Umbilical cord (tissue), 1 donor: ENCODE measurements at regions not wholly inside any gene's neighbourhood (a gene's known extent, or its start where the extent isn't known, plus 50 kb on each side); places are given as distances from the start of the nearest gene placed in this dataset.

ENCODE experiments used
- DNase-seq: peaks from one replicate; pipeline ENCODE4 v3.0.0-alpha.2; 2015; ENCODE audit warnings: low spot score

GRCh38 chr16:26281381-26282110 lies 589.8 kb downstream of the HS3ST4 start:
- no peak for DNase-seq

GRCh38 chr16:26295625-26296304 lies 604.0 kb downstream of the HS3ST4 start:
- DNase-seq: peak; percentile 42

DNA sequence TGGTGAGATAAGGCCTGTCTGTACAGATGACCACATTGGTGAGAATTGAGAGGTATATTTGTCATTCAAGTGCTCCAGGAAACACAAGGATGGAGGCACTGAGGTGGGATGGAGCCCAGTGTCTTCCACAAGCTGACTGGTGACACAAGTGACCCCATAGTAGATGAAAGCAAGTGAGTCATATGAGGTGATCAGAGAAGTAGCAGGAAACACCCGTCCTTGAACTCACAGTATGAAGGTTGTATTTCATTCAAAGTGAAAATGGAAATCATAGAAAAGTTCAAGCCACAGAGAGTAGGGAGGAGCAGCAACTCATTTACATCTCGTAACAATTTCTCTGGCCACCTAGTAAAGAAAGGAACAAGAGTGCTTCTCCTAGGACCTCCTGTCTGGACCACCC lies 609.8 kb downstream of the HS3ST4 start:
- no peak for DNase-seq

- DNase-seq: no peak
Measured at GRCh38 chr16:26316683-26317464, 625.1 kb downstream of the HS3ST4 start.

DNA sequence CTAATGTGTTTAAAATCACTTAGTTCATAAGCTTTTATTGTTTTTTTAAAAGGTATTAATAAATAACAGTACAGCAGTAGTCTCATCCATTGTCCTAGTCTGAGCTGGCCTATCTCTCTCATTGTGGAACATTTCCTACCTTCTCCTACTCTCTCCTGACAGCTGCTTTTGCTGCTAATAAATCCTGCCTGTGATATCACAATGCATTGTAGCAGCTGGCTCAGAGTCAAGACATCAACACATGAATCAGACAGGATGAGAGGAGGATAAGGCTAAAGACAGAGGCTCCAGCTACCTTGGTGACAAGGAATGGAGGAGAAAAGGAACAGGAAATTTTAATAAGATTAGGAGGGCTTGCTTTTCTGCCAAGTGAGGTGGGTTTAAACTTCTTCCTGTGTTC lies 626.1 kb downstream of the HS3ST4 start:
- DNase-seq: no peak

GRCh38 chr16:26330654-26331053 lies 638.9 kb downstream of the HS3ST4 start:
- DNase-seq: no peak

DNA sequence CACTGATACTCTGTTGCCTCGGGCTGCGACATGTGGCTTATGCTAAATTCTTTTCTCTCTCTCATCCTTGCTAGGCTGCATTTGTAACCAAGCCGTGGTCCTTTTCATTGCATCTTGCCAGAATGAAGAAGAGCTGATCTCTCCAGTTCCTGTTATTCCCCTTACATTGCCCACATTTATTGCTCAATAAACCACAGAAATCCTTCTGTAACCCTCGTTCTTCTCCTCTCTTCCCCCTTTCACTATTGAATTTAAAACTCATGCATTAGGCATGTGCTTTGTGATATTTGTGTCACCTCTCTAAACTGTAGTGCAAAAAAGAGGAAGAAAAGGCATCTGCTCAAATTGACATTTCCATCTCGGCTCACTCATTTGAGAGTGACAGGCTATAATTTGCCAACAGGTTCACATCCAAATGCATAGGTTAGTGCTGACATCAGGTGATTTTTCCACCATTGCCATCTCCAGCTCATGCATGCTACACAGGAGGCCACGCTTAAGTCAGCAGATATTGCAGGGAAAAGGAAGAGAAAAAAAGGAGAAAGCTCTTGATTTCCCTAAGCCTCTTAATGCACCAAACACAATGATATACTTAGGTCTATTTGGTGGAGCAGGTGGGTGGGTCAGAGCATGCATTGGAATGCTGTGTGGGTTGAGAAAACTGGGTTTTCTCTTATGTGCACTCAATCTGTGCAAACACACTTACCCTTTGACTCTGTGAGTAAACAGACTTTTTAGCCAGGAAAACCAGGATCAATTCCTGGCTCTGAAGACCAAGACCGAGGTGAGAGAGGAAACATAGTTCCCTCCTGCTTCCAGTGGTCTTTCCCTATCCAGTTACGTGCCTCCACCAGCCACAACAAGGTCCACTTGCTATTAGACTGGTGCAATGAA lies 642.7 kb downstream of the HS3ST4 start:
- no peak for DNase-seq

DNA sequence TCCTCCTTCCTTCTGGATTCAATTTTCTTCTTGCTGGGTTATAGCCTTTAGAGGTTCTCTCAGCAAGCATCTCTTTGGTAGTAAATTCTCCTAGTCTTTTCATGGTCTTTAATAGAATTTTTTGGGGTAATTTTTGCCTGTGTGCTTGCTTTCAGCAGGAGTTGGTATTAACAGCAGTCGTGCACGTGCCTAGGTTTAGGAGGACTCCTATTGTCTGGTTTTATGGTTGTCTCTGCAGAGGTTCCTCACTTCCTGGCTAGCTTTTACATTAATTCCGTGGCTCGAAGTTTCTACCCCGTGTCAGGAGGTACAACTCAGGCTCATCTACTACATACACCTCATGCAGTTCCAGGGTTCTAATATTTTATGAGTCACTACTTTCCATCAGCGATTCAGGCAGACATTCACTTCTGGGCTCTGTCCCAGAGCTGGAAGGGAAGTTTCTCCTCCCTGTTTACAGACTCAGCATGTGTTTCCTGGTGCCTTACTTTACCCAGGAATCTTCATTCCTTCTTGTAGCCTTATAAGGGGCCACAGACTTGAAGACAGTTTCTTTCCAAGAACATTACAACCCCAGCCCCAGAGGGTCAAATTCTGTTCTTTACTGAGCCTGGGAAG lies 643.6 kb downstream of the HS3ST4 start:
- DNase-seq: no peak

DNA sequence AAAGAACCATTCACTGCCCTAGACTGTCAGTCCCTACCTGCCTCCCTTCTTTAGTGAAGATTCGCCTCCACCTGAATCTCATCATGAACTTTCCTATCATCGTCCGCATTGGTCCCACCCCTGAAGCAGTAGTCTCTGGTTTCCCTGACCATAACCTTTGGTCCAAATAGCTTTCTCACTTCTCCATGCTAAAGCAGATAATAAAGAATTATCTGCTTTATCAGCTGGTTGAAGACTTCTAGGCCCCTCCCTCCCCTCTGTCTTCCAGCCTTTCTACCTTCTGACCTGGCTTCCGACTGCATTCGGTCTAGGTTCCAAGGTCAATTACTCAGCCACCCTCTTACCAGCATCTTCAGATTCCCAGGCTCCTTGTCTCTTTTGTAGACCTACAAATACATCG lies 650.9 kb downstream of the HS3ST4 start:
- no peak for DNase-seq

DNA sequence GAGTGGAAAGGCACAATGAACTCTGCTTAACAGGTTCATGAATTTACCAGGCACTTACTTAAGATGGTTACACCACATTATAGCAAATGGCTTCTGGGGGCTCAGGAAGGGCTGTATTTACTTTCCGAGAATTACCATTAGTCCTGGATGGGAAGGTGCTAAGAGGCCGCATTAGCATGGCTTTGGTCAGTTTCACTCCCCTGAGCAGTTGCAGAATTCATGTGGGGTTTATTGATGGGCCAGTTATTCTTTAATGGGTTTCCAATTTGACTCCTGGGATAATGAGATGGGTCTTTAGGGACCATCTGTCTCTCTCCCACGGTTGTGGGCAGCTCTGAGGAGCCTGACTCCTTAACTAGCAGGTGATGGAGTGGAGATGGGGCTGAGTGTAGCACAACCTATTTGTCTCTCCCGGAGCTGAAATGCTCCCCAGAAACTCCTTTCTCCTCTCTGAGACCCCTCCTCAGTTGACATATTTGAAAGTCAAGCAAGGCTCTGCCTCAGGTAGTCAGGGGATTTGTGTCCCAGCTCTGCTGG lies 652.5 kb downstream of the HS3ST4 start:
- no peak for DNase-seq

DNA sequence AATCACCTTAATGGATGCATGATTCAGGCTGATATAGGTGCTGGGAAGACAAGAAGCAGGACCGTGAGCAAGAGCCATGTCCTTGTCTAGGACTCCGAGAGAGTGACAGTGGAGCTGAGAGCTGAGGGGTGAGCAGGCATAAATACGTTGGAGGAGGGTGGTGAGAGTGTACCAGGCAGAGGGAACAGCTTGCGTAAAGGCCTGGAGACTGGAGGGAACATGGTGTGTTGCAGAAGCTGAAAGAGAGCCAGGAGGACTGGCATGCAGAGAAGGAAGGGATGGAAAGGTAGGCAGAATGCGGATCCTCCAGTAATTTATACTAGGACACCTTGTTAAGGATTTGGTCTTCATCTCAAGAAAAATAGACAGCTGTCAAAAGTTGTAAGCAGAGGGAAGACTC lies 653.2 kb downstream of the HS3ST4 start:
- DNase-seq: no peak

DNA sequence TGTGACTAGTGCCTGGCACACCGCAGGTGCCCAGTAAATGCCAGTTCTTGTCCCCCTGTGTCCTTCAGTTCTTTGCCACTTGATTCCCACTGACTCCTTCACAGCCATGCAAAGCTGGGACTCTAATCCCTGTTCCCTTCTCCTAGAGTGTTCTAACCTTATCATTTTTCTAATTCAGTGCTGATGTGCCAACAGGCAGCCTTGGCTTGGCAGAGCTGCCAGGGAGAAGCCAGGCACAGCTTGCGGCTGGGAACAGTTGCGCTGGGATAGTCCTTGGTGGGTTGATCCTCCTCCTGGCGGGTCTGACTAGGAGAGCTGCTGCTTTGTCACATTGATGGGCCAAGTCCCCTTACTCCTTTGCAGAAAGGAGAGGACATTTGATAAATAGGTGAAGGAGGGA lies 654.2 kb downstream of the HS3ST4 start:
- no peak for DNase-seq

DNA sequence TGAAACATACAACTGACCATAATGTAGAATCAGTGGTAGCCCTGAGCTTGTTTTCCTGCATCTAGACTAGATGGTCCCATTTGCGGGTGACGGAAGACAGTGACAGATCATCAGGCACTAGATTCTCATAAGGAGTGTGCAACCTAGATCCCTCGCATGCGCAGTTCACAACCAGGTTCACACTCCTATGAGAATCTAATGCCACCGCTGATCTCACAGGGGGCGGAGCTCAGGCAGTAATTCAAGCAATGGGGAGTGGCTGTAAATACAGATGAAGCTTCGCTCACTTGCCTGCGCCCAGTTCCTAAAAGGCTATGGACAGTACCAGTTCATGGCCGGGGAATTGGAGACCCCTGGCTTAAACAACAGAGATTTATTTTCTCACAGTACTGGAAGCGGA lies 656.3 kb downstream of the HS3ST4 start:
- DNase-seq: no peak

- DNase-seq: no peak
Measured at GRCh38 chr16:26360867-26361266, 669.1 kb downstream of the HS3ST4 start.

- DNase-seq: no peak
Measured at GRCh38 chr16:26363581-26363980, 671.8 kb downstream of the HS3ST4 start.

DNA sequence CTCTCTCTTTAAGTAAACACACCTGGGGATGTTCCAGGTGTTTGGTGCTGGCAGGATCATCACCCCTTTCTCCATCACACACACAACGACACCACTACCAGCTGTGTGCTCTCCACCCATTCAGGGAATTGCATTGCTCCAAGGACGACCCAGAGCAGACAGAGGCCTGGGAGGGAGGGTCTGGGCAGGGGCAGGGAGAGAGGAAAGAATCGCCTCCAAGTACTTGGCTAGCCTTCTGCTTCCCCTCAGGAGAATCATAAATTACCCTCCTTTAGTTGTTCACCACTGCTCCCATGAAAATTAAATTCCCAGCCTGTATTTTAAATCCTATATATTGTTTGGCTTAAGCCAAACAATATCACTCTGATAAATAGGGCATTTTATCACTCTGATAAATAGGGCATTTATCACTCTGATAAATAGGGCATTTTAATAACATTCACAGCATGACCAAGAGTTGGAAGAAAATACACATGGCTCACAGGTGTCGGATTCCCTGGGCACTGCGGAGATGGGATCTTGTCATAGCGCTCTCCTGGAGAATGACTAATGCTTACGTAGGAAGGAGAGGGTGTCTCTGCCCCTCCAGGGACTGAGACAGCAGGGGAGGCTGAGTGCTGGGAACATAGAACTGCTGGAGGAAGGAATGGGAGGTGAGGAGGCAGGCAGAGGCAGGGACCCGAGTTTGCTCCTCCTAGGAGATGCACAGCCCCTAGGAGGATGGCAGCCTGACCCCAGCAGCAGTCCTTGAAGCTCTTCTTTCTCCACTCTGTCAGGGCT lies 673.6 kb downstream of the HS3ST4 start:
- DNase-seq: no peak

DNA sequence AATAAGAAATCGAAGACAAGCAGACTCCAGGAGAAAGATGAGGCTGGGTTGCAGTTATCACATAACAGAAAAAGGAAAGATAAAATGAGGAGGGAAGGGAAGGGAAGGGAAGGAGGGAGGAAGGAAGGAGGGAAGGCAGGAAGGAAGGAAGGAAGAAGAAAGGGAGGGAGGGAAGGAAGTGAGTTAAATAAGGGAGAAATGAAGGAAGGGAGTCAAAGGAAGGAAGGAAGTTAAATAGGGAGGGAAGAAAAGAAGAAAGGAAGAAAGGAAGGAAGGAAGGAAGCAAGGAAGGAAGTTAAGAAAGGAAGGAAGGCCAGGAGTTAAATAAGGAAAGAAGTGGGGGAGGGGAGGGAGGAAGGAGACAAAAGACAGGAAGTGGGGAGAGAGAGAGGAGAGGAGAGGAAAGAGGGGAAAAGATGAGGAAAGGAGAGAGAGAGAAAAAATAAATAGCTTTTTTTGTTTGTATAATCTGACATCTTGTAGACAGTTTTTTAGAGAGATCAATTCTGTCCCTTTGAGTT lies 679.6 kb downstream of the HS3ST4 start:
- no peak for DNase-seq

DNA sequence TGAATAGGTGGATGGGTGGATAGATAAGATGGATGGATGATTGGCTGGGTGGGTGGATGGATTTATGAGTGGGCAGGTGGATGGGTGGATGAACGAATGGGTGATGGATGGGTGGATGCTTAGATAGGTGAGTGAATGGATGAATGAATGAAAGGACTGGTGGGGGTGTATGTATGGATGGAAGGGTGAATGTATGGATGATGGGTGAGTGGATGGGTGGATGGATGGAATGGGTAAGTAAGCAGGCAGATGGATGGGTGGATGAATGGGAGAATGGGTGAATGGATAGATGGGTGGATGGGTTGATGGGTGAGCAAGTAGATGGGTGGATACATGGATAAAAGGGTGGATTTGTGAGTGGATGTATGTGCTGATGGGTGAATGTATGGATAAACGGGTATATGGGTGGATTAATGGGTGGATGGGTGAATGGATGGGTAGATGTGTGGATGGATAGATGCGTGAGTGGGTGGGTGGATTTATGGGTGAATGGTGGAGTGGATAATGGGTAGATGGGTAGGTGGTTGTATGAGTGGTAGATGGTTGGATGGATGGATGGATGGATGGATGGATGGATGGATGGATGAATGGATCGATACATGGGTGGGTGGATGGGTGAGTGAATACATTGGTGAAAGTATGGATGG lies 682.6 kb downstream of the HS3ST4 start:
- no peak for DNase-seq

DNA sequence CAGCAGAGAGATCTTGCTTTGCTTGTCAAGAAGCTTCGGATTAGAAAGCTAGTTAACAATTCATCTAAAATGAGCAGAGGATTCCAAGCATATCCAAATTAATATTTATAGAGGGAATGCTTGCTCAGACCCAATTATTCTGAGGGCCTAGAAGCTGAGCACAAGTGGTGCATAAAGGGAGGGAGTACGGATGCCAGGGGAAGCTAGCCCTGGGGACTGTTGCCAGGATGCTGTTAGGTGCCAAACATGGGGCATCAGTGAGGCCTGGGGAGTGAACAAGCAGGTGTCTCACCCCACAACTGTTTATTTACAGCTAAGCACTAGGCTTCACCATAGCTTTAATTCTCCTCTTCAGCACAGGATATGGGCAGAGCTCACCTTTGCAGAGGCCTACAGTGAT lies 684.1 kb upstream of the C16orf82 start:
- DNase-seq: no peak
